ENCODE measurements at regions not wholly inside any gene's neighbourhood (a gene's known extent, or its start where the extent isn't known, plus 50 kb on each side); places are given as distances from the start of the nearest gene placed in this dataset.

DNA sequence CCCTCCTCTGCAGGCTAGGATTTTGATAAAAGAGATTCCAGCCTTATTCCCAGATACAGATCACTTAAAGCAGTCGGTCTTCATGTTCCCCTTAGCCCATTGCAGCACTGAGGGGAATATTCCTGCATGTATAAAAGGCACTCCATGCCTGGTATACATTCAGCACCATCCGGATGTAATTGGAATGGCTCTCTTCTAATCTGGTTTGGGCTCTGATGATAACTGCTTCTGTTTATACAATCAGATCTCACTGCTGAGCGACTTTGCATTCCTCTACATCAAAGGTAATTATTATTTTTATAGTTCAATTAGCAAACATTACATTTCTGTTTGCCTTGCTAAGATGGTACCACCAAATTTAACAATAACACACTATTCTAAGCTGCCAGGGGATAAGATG lies 746.9 kb upstream of the CELF4 start:
- ChIA-PET POLR2A (no interaction called here), CTCF (interaction anchor here (0.6 to 1.1 kb wide), 2 partner anchors 150 to 214 kb away, joined by 3 to 4 read pairs; no protein-coding TSS in a partner anchor)
- TF ChIP-seq, protein P1, sequence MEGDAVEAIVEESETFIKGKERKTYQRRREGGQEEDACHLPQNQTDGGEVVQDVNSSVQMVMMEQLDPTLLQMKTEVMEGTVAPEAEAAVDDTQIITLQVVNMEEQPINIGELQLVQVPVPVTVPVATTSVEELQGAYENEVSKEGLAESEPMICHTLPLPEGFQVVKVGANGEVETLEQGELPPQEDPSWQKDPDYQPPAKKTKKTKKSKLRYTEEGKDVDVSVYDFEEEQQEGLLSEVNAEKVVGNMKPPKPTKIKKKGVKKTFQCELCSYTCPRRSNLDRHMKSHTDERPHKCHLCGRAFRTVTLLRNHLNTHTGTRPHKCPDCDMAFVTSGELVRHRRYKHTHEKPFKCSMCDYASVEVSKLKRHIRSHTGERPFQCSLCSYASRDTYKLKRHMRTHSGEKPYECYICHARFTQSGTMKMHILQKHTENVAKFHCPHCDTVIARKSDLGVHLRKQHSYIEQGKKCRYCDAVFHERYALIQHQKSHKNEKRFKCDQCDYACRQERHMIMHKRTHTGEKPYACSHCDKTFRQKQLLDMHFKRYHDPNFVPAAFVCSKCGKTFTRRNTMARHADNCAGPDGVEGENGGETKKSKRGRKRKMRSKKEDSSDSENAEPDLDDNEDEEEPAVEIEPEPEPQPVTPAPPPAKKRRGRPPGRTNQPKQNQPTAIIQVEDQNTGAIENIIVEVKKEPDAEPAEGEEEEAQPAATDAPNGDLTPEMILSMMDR (IDR thresholded peaks at IDR 0.05; ENCODE audit: unreplicated experiment) = no peak
- DNase-seq (ENCODE audit: unreplicated experiment) = no peak
- no peaks in the 10 kb centered on the region for H3K4me1 Mint-ChIP-seq (ENCODE audit: insufficient read depth, unreplicated experiment)
- no peak overlapping the region for H3K27ac Mint-ChIP-seq (ENCODE audit: low read depth, unreplicated experiment)
- no peaks in the 10 kb centered on the region for H3K9me3 Mint-ChIP-seq (ENCODE audit: unreplicated experiment)
- no peak overlapping the region for H3K4me3 Mint-ChIP-seq (ENCODE audit: unreplicated experiment)
- no peaks in the 10 kb centered on the region for H3K27me3 Mint-ChIP-seq (ENCODE audit: insufficient read depth, unreplicated experiment)
- no TSS peak for BruUV-seq (replicated peaks)
- H3K36me3 Mint-ChIP-seq (ENCODE audit: insufficient read depth, unreplicated experiment) = no peaks in the 10 kb centered on the region
- intact Hi-C loops (cut with micrococcal nuclease) = no loop called here

GRCh38 chr18:38310936-38311335 lies 745.3 kb upstream of the CELF4 start:
- ChIA-PET POLR2A (no interaction called here), CTCF (interaction anchor here (0.6 to 0.7 kb wide), 2 partner anchors 88 to 184 kb away, joined by 3 read pairs; no protein-coding TSS in a partner anchor)
- BruUV-seq (replicated peaks) = no TSS peak
- Mint-ChIP-seq H3K27me3 (ENCODE audit: insufficient read depth, unreplicated experiment) (no peaks in the 10 kb centered on the region), H3K27ac (ENCODE audit: low read depth, unreplicated experiment) (no peak overlapping the region), H3K4me3 (ENCODE audit: unreplicated experiment) (no peak overlapping the region), H3K4me1 (ENCODE audit: insufficient read depth, unreplicated experiment) (no peaks in the 10 kb centered on the region), H3K36me3 (ENCODE audit: insufficient read depth, unreplicated experiment) (no peaks in the 10 kb centered on the region), H3K9me3 (ENCODE audit: unreplicated experiment) (no peaks in the 10 kb centered on the region)
- no peak for DNase-seq (ENCODE audit: unreplicated experiment)
- TF ChIP-seq, protein P1 (IDR thresholded peaks at IDR 0.05; ENCODE audit: unreplicated experiment) = no peak
- intact Hi-C loops (cut with micrococcal nuclease) = no loop called here

GRCh38 chr18:38307914-38308313 lies 742.3 kb upstream of the CELF4 start:
- Mint-ChIP-seq H3K4me1 (ENCODE audit: insufficient read depth, unreplicated experiment) (no peaks in the 10 kb centered on the region), H3K27ac (ENCODE audit: low read depth, unreplicated experiment) (no peak overlapping the region), H3K4me3 (ENCODE audit: unreplicated experiment) (no peak overlapping the region), H3K27me3 (ENCODE audit: insufficient read depth, unreplicated experiment) (no peaks in the 10 kb centered on the region), H3K9me3 (ENCODE audit: unreplicated experiment) (no peaks in the 10 kb centered on the region), H3K36me3 (ENCODE audit: insufficient read depth, unreplicated experiment) (no peaks in the 10 kb centered on the region)
- POLR2A ChIA-PET = no interaction called here
- CTCF ChIA-PET = no interaction called here
- intact Hi-C loops (cut with micrococcal nuclease) = no loop called here
- no TSS peak for BruUV-seq (replicated peaks)
- TF ChIP-seq, protein P1 (IDR thresholded peaks at IDR 0.05; ENCODE audit: unreplicated experiment) = no peak
- DNase-seq (ENCODE audit: unreplicated experiment) = no peak

GRCh38 chr18:38305961-38306360 lies 740.4 kb upstream of the CELF4 start:
- Mint-ChIP-seq H3K36me3 (ENCODE audit: insufficient read depth, unreplicated experiment) (no peaks in the 10 kb centered on the region), H3K27ac (ENCODE audit: low read depth, unreplicated experiment) (no peak overlapping the region), H3K9me3 (ENCODE audit: unreplicated experiment) (no peaks in the 10 kb centered on the region), H3K4me1 (ENCODE audit: insufficient read depth, unreplicated experiment) (peaks cover 11% of the 10 kb centered on the region), H3K4me3 (ENCODE audit: unreplicated experiment) (no peak overlapping the region), H3K27me3 (ENCODE audit: insufficient read depth, unreplicated experiment) (no peaks in the 10 kb centered on the region)
- intact Hi-C loops (cut with micrococcal nuclease) = no loop called here
- no TSS peak for BruUV-seq (replicated peaks)
- DNase-seq (ENCODE audit: unreplicated experiment) = no peak
- ChIA-PET POLR2A (no interaction called here), CTCF (no interaction called here)
- TF ChIP-seq, protein P1 (IDR thresholded peaks at IDR 0.05; ENCODE audit: unreplicated experiment) = no peak

Measured in MCF 10A (cell line).